A549 (cell line): ENCODE measurements at regions not wholly inside any gene's neighbourhood (a gene's known extent, or its start where the extent isn't known, plus 50 kb on each side); places are given as distances from the start of the nearest gene placed in this dataset.
A peak's percentile ranks its signal among the peaks of the same experiment; 100 is the strongest.

Experiments
- ATAC-seq, 2 experiments: fragments of 200-7000 bp in 1 of 2; fragments of >200 bp in 1 of 2; cut with Nextera tagmentation in 1 of 2; cut with Tn5 transposase in 1 of 2; 3 replicates each; pipeline versions ENCODE4 v1.8.0 to v1.9.1; 2018 to 2020; ENCODE audit warnings: mild to moderate bottlenecking in 1 of 2, moderate library complexity in 1 of 2
- CTCF ChIA-PET: fragments of 300-600 bp; sonication (Branson Sonifier 250); formaldehyde crosslinking; extraction: SDS; loops from one replicate; lab custom pipeline; 2021; ENCODE audit warnings: antibody characterized with exemption, inconsistent platforms; lab: Yijun Ruan, JAX
- POLR2A ChIA-PET: fragments of 350-600 bp; formaldehyde crosslinking; extraction: SDS; loops from one replicate; lab custom pipeline; 2021; ENCODE audit warnings: antibody characterized with exemption, inconsistent platforms; lab: Yijun Ruan, JAX
- DNase-seq, 2 experiments: peaks; one replicate each; pipeline versions ENCODE4 v3.0.0 to v3.0.0-alpha.2; 2011 to 2016; ENCODE audit warnings: low read depth in 1 of 2, low spot score in 1 of 2
- FAIRE-seq: peaks from 2 replicates; lab custom pipeline; 2011; peaks lifted over from hg19 to GRCh38; lab: Jason Lieb, UNC
- H3K27ac ChIP-seq, 2 experiments: fragments of >200 bp; sonication (Bioruptor Twin); formaldehyde crosslinking; 3 replicates each; pipeline ENCODE4 v1.5.1; 2016 to 2017
- H3K4me1 ChIP-seq: fragments of >200 bp; sonication (Bioruptor Twin); formaldehyde crosslinking; 3 replicates; pipeline ENCODE4 v1.6.1; 2016
- H3K4me2 ChIP-seq: fragments of >200 bp; sonication (Bioruptor Twin); formaldehyde crosslinking; 3 replicates; pipeline ENCODE4 v1.6.1; 2016
- H3K4me3 ChIP-seq: fragments of >200 bp; sonication (Bioruptor Twin); formaldehyde crosslinking; 3 replicates; pipeline ENCODE4 v1.5.1; 2016
- H3K9me3 ChIP-seq: fragments of >200 bp; sonication (Bioruptor Twin); formaldehyde crosslinking; 3 replicates; pipeline ENCODE4 v1.6.1; 2016
- BHLHE40 ChIP-seq: IDR thresholded peaks from 2 replicates; pipeline ENCODE4 v1.6.1; 2012; ENCODE audit warnings: low read depth, low read length, inconsistent platforms
- CBX2 ChIP-seq: fragments of 200-600 bp; sonication (generic); IDR thresholded peaks from 2 replicates; pipeline ENCODE4 v1.6.1; 2016; ENCODE audit warnings: low read depth, mild to moderate bottlenecking, borderline replicate concordance
- CEBPB ChIP-seq, 2 experiments: fragments of >200 bp in 1 of 2; sonication (Bioruptor Twin) in 1 of 2; formaldehyde crosslinking in 1 of 2; IDR thresholded peaks; 2 replicates each; pipeline ENCODE4 v1.6.1; 2012 to 2016
- CTCF ChIP-seq: fragments of >200 bp; sonication (Bioruptor Twin); formaldehyde crosslinking; IDR thresholded peaks from 3 replicates; pipeline ENCODE4 v1.5.1; 2016
- EHF ChIP-seq: fragments of 250-450 bp; sonication (Bioruptor Pico); IDR thresholded peaks from 2 replicates; pipeline ENCODE4 v1.5.0; 2020; ENCODE audit warnings: mild to moderate bottlenecking
- EHMT2 ChIP-seq: fragments of 200-600 bp; sonication (generic); IDR thresholded peaks from 2 replicates; pipeline ENCODE4 v1.6.1; 2016; ENCODE audit warnings: antibody characterized with exemption, low read depth, mild to moderate bottlenecking, moderate library complexity
- FOSL2 ChIP-seq, 2 experiments: fragments of 450-650 bp in 1 of 2; fragments of >200 bp in 1 of 2; sonication (Bioruptor Twin) in 1 of 2; formaldehyde crosslinking; IDR thresholded peaks; 2 replicates each; pipeline versions ENCODE4 v1.5.0 to v1.6.1; 2016 to 2020; ENCODE audit warnings: mild to moderate bottlenecking in 1 of 2, moderate library complexity in 1 of 2
- HEYL ChIP-seq: fragments of 250-450 bp; sonication (Bioruptor Pico); IDR thresholded peaks from 2 replicates; pipeline ENCODE4 v1.8.0; 2021; ENCODE audit warnings: mild to moderate bottlenecking, moderate library complexity
- HMGXB4 ChIP-seq: fragments of 250-450 bp; sonication (Bioruptor Pico); IDR thresholded peaks from 2 replicates; pipeline ENCODE4 v1.5.0; 2021; ENCODE audit warnings: mild to moderate bottlenecking, moderate library complexity, borderline replicate concordance
- HOXB13 ChIP-seq: fragments of 250-450 bp; sonication (Bioruptor Pico); IDR thresholded peaks from 2 replicates; pipeline ENCODE4 v1.5.0; 2020; ENCODE audit warnings: low read depth, mild to moderate bottlenecking, moderate library complexity
- JUNB ChIP-seq: fragments of >200 bp; sonication (Bioruptor Twin); formaldehyde crosslinking; IDR thresholded peaks from 2 replicates; pipeline ENCODE4 v1.6.1; 2016
- KDM1A ChIP-seq: fragments of 200-600 bp; sonication (generic); IDR thresholded peaks from 2 replicates; pipeline ENCODE4 v1.6.1; 2016; ENCODE audit warnings: low read depth, mild to moderate bottlenecking
- MAFK ChIP-seq: fragments of 450-650 bp; IDR thresholded peaks from 2 replicates; pipeline ENCODE4 v1.6.1; 2014; ENCODE audit not compliant: partially characterized antibody
- MAX ChIP-seq: IDR thresholded peaks from 2 replicates; pipeline ENCODE4 v1.6.1; 2012
- MAZ ChIP-seq: fragments of 150-350 bp; IDR thresholded peaks from 2 replicates; pipeline ENCODE4 v1.6.1; 2014; ENCODE audit warnings: antibody characterized with exemption, low read depth, low read length, borderline replicate concordance
- NFE2L2 ChIP-seq: fragments of 150-350 bp; conservative IDR thresholded peaks from 2 replicates; pipeline ENCODE4 v1.6.1; 2014; ENCODE audit warnings: low read length
- RARB ChIP-seq: fragments of 250-450 bp; sonication (Bioruptor Pico); IDR thresholded peaks from 2 replicates; pipeline ENCODE4 v1.8.0; 2021; ENCODE audit warnings: mild to moderate bottlenecking, moderate library complexity
- REST ChIP-seq: fragments of 200-600 bp; sonication (generic); IDR thresholded peaks from 2 replicates; pipeline ENCODE4 v1.6.1; 2016; ENCODE audit warnings: antibody characterized with exemption, mild to moderate bottlenecking, moderate library complexity
- USF2 ChIP-seq: fragments of 450-650 bp; IDR thresholded peaks from 2 replicates; pipeline ENCODE4 v1.6.1; 2014; ENCODE audit warnings: antibody characterized with exemption
- WGBS: methylation state at CpG from one replicate; pipeline ENCODE4 v1.1.6; 2017; ENCODE audit errors: missing lambda C conversion rate; 5-methylcytosine and 5-hydroxymethylcytosine counted together

GRCh38 chr5:130424341-130424740 lies 520.1 kb downstream of the CHSY3 start:
- TF ChIP-seq EHMT2, result no peak
- ATAC-seq, result no peak
- Histone ChIP-seq H3K4me1 (no peaks in the 10 kb centered on the region; the same call in 2 of the 3 replicates), H3K4me2 (no peak overlapping the region), H3K27ac (no peak overlapping the region), H3K4me3 (no peak overlapping the region), H3K9me3 (no peaks in the 10 kb centered on the region)
- CTCF ChIA-PET, result no interaction called here
- DNase-seq, result no peak
- POLR2A ChIA-PET, result no interaction called here
- FAIRE-seq, result no peak
- WGBS, result 32% methylated on average over 2 of the region's 2 CpGs

GRCh38 chr5:130402906-130403305 lies 498.6 kb downstream of the CHSY3 start:
- ChIA-PET CTCF (no interaction called here), POLR2A (no interaction called here)
- DNase-seq (no peak), ATAC-seq (no peak), FAIRE-seq (no peak)
- Histone ChIP-seq H3K4me1 (peaks cover 12% of the 10 kb centered on the region; the same call in 2 of the 3 replicates), H3K9me3 (no peaks in the 10 kb centered on the region; the same call in 2 of the 3 replicates), H3K4me3 (no peak overlapping the region), H3K4me2 (no peak overlapping the region), H3K27ac (no peak overlapping the region)
- TF ChIP-seq MAFK (no peak), REST (no peak), RARB (no peak)
- WGBS, result 62% methylated on average over 7 of the region's 7 CpGs

- ATAC-seq (peak; percentile 84 to 87), DNase-seq (peak; percentile 36 to 52), FAIRE-seq (no peak)
- peak overlapping the region; percentile 18 to 46; a peak in 2 of 6 replicates for H3K27ac ChIP-seq
- no peaks in the 10 kb centered on the region; the same call in 2 of the 3 replicates for H3K9me3 ChIP-seq
- H3K4me3 ChIP-seq, result no peak overlapping the region
- CTCF ChIA-PET, result no interaction called here
- 0 out of 2 replicates have a peak, but pooled peaks have one; percentile 22 for TF ChIP-seq FOSL2 (IDR thresholded peaks at IDR 0.05)
- peak; percentile 34 for TF ChIP-seq FOSL2 (CRISPR knock-in tag; IDR thresholded peaks at IDR 0.05)
- no peak for TF ChIP-seq CTCF
- POLR2A ChIA-PET, result no interaction called here
- H3K4me1 ChIP-seq, result peaks cover 12% of the 10 kb centered on the region; the same call in 2 of the 3 replicates
- H3K4me2 ChIP-seq, result peak overlapping the region; percentile 41
These were observed 495.8 kb downstream of the CHSY3 start for GRCh38 chr5:130400091-130400490.

GRCh38 chr5:130398825-130399224 lies 494.6 kb downstream of the CHSY3 start:
- POLR2A ChIA-PET, result no interaction called here
- peaks cover 12% of the 10 kb centered on the region; the same call in 2 of the 3 replicates for H3K4me1 ChIP-seq
- DNase-seq (no peak), ATAC-seq (no peak), FAIRE-seq (no peak)
- 42% methylated on average over 4 of the region's 4 CpGs for WGBS
- H3K4me2 ChIP-seq, result no peak overlapping the region
- H3K27ac ChIP-seq, result peak overlapping the region in 1 of 2 experiments; percentile 45; a peak in 1 of 6 replicates
- no peak overlapping the region for H3K4me3 ChIP-seq
- H3K9me3 ChIP-seq, result no peaks in the 10 kb centered on the region; the same call in 2 of the 3 replicates
- CTCF ChIA-PET, result no interaction called here
- no peak for TF ChIP-seq JUNB
- no peak for TF ChIP-seq BHLHE40
- no peak for TF ChIP-seq USF2
- TF ChIP-seq CEBPB (IDR thresholded peaks at IDR 0.05), result no peak
- no peak for TF ChIP-seq HOXB13 (CRISPR knock-in tag)
- TF ChIP-seq CTCF, result no peak
- no peak for TF ChIP-seq HEYL
- no peak for TF ChIP-seq EHF
- no peak for TF ChIP-seq KDM1A
- TF ChIP-seq MAX, result no peak
- TF ChIP-seq MAZ, result no peak
- no peak for TF ChIP-seq CBX2
- TF ChIP-seq NFE2L2, result no peak
- TF ChIP-seq HMGXB4 (CRISPR knock-in tag), result no peak
